K562 (cell line): ENCODE measurements at regions not wholly inside any gene's neighbourhood (a gene's known extent, or its start where the extent isn't known, plus 50 kb on each side); places are given as distances from the start of the nearest gene placed in this dataset.

ENCODE experiments used
- CBX1 ChIP-seq: sonication (generic); IDR thresholded peaks from 2 replicates; pipeline ENCODE4 v1.6.1; 2016; ENCODE audit warnings: antibody characterized with exemption, low read depth, mild to moderate bottlenecking
- FOXK2 ChIP-seq, 2 experiments: fragments of 450-650 bp; IDR thresholded peaks in 1 of 2; conservative IDR thresholded peaks in 1 of 2; 2 replicates each; pipeline ENCODE4 v1.6.1; 2016; ENCODE audit warnings: low read depth in 2 of 2, mild to moderate bottlenecking in 1 of 2
- GABPB2 ChIP-seq: fragments of 250-450 bp; sonication (Bioruptor Pico); conservative IDR thresholded peaks from 2 replicates; pipeline ENCODE4 v1.5.1; 2021; ENCODE audit warnings: mild to moderate bottlenecking
- HDAC6 ChIP-seq: IDR thresholded peaks from 2 replicates; pipeline ENCODE4 v1.6.1; 2012; ENCODE audit warnings: low read depth, mild to moderate bottlenecking, control low read depth, inconsistent platforms, low read length, moderate library complexity
- RBM14 ChIP-seq: fragments of 200-400 bp; formaldehyde crosslinking; IDR thresholded peaks from 2 replicates; pipeline ENCODE4 v1.6.1; 2018; ENCODE audit warnings: low read depth, mild to moderate bottlenecking, low read length, moderate library complexity, borderline replicate concordance; ENCODE audit not compliant: insufficient read depth
- RFX5 ChIP-seq: IDR thresholded peaks from 2 replicates; pipeline ENCODE4 v1.6.1; 2011; ENCODE audit warnings: low read depth, mild to moderate bottlenecking, improper control_type of control experiment, low read length
- ZNF668 ChIP-seq: fragments of 250-450 bp; sonication (Bioruptor Pico); IDR thresholded peaks from 2 replicates; pipeline ENCODE4 v1.8.0; 2022; ENCODE audit warnings: mild to moderate bottlenecking, inconsistent platforms
- ZNF696 ChIP-seq: fragments of 250-450 bp; sonication (Bioruptor Pico); conservative IDR thresholded peaks from 2 replicates; pipeline ENCODE4 v1.4.0; 2020; ENCODE audit warnings: mild to moderate bottlenecking, moderate library complexity
- TF ChIP-seq, protein P1 (sequence below): fragments of 250-450 bp; sonication (Bioruptor Pico); IDR thresholded peaks from 2 replicates; pipeline ENCODE4 v1.8.0; 2021; ENCODE audit warnings: borderline replicate concordance, mild to moderate bottlenecking, moderate library complexity; ENCODE audit not compliant: poor library complexity, severe bottlenecking
- TF ChIP-seq, protein P2 (sequence below): fragments of 250-450 bp; sonication (Bioruptor Pico); IDR thresholded peaks from 2 replicates; pipeline ENCODE4 v1.5.0; 2020; ENCODE audit warnings: mild to moderate bottlenecking, borderline replicate concordance
- TF ChIP-seq, protein P3 (sequence below): sonication (generic); formaldehyde crosslinking; IDR thresholded peaks from 2 replicates; pipeline ENCODE4 v1.8.0; 2022; ENCODE audit warnings: mild to moderate bottlenecking, missing genetic modification reagents
- TF ChIP-seq, protein P4 (sequence below): sonication (generic); formaldehyde crosslinking; IDR thresholded peaks from 2 replicates; pipeline ENCODE4 v1.8.0; 2022; ENCODE audit warnings: mild to moderate bottlenecking, low read depth, missing genetic modification reagents
- TF ChIP-seq, protein P5 (sequence below): sonication (generic); formaldehyde crosslinking; IDR thresholded peaks from 2 replicates; pipeline ENCODE4 v1.8.0; 2022; ENCODE audit warnings: missing genetic modification reagents, mild to moderate bottlenecking, borderline replicate concordance

DNA sequence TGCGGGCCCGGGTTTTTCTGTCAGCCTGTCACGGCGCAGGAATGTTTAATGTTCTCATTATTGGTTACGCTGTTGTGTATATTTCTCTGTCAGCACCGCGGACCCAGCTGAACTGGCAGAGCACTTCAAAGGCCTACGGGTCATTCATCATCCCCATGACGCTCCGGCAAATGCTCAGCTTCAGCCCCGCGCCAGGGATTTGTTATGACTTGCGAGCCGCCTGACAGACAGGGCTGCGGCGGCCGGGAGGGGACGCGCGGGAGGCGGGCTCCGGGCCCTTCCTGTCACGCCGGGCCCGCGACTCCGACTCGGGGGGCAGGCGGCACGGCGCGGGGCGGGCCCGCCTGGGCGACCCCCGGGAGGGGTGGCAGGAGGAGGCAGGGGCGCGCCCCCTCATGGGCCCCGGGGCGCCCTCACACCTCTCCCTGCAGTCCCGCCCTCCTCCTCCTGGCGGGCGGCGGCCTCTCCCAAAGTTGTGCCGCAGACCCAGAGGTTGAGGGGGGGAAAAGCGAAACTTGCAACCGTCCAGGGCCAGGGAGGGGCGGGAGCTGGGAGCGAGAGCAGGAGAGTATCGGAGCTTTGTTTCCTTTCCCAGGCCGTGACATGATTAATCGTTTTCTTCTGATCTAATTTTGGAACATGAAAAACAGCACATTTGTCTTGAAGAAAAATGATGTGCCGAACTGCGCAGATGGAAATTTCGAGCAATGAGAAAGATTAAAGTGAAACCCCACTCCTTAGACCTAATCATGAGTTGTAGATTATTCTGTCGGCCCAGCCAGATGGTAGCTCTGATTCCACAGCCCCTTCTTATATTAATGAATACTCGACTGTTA lies 59.3 kb upstream of the COMTD1 start (continued):
- TF ChIP-seq GABPB2 (CRISPR knock-in tag) (no peak), ZNF668 (no peak), CBX1 (no peak), RFX5 (no peak), RBM14 (no peak), ZNF696 (CRISPR knock-in tag) (no peak), HDAC6 (no peak), FOXK2 (conservative IDR thresholded peaks at IDR 0.05 in 1 of 2, IDR thresholded peaks at IDR 0.05 in 1 of 2; ENCODE audit: low read depth in 2 of 2) (no peak)
- TF ChIP-seq, protein P1, sequence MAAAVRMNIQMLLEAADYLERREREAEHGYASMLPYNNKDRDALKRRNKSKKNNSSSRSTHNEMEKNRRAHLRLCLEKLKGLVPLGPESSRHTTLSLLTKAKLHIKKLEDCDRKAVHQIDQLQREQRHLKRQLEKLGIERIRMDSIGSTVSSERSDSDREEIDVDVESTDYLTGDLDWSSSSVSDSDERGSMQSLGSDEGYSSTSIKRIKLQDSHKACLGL (CRISPR knock-in tag), result no peak
- TF ChIP-seq, protein P2, sequence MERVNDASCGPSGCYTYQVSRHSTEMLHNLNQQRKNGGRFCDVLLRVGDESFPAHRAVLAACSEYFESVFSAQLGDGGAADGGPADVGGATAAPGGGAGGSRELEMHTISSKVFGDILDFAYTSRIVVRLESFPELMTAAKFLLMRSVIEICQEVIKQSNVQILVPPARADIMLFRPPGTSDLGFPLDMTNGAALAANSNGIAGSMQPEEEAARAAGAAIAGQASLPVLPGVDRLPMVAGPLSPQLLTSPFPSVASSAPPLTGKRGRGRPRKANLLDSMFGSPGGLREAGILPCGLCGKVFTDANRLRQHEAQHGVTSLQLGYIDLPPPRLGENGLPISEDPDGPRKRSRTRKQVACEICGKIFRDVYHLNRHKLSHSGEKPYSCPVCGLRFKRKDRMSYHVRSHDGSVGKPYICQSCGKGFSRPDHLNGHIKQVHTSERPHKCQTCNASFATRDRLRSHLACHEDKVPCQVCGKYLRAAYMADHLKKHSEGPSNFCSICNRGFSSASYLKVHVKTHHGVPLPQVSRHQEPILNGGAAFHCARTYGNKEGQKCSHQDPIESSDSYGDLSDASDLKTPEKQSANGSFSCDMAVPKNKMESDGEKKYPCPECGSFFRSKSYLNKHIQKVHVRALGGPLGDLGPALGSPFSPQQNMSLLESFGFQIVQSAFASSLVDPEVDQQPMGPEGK (CRISPR knock-in tag), result no peak
- TF ChIP-seq, protein P3, sequence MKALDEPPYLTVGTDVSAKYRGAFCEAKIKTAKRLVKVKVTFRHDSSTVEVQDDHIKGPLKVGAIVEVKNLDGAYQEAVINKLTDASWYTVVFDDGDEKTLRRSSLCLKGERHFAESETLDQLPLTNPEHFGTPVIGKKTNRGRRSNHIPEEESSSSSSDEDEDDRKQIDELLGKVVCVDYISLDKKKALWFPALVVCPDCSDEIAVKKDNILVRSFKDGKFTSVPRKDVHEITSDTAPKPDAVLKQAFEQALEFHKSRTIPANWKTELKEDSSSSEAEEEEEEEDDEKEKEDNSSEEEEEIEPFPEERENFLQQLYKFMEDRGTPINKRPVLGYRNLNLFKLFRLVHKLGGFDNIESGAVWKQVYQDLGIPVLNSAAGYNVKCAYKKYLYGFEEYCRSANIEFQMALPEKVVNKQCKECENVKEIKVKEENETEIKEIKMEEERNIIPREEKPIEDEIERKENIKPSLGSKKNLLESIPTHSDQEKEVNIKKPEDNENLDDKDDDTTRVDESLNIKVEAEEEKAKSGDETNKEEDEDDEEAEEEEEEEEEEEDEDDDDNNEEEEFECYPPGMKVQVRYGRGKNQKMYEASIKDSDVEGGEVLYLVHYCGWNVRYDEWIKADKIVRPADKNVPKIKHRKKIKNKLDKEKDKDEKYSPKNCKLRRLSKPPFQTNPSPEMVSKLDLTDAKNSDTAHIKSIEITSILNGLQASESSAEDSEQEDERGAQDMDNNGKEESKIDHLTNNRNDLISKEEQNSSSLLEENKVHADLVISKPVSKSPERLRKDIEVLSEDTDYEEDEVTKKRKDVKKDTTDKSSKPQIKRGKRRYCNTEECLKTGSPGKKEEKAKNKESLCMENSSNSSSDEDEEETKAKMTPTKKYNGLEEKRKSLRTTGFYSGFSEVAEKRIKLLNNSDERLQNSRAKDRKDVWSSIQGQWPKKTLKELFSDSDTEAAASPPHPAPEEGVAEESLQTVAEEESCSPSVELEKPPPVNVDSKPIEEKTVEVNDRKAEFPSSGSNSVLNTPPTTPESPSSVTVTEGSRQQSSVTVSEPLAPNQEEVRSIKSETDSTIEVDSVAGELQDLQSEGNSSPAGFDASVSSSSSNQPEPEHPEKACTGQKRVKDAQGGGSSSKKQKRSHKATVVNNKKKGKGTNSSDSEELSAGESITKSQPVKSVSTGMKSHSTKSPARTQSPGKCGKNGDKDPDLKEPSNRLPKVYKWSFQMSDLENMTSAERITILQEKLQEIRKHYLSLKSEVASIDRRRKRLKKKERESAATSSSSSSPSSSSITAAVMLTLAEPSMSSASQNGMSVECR (CRISPR knock-in tag), result no peak
- TF ChIP-seq, protein P4, sequence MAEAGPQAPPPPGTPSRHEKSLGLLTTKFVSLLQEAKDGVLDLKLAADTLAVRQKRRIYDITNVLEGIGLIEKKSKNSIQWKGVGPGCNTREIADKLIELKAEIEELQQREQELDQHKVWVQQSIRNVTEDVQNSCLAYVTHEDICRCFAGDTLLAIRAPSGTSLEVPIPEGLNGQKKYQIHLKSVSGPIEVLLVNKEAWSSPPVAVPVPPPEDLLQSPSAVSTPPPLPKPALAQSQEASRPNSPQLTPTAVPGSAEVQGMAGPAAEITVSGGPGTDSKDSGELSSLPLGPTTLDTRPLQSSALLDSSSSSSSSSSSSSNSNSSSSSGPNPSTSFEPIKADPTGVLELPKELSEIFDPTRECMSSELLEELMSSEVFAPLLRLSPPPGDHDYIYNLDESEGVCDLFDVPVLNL (CRISPR knock-in tag), result no peak
- TF ChIP-seq, protein P5, sequence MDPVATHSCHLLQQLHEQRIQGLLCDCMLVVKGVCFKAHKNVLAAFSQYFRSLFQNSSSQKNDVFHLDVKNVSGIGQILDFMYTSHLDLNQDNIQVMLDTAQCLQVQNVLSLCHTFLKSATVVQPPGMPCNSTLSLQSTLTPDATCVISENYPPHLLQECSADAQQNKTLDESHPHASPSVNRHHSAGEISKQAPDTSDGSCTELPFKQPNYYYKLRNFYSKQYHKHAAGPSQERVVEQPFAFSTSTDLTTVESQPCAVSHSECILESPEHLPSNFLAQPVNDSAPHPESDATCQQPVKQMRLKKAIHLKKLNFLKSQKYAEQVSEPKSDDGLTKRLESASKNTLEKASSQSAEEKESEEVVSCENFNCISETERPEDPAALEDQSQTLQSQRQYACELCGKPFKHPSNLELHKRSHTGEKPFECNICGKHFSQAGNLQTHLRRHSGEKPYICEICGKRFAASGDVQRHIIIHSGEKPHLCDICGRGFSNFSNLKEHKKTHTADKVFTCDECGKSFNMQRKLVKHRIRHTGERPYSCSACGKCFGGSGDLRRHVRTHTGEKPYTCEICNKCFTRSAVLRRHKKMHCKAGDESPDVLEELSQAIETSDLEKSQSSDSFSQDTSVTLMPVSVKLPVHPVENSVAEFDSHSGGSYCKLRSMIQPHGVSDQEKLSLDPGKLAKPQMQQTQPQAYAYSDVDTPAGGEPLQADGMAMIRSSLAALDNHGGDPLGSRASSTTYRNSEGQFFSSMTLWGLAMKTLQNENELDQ (CRISPR knock-in tag), result no peak
